ENCODE measurements at regions not wholly inside any gene's neighbourhood (a gene's known extent, or its start where the extent isn't known, plus 50 kb on each side); places are given as distances from the start of the nearest gene placed in this dataset.

GRCh38 chr19:30119180-30119908, 177.3 kb downstream of the URI1 start:
- TF ChIP-seq CTCF (IDR thresholded peaks at IDR 0.05) (no peak), EP300 (IDR thresholded peaks at IDR 0.05) (no peak)

All from upper lobe of left lung (tissue), 4 donors.